ENCODE measurements at regions not wholly inside any gene's neighbourhood (a gene's known extent, or its start where the extent isn't known, plus 50 kb on each side); places are given as distances from the start of the nearest gene placed in this dataset.

DNA sequence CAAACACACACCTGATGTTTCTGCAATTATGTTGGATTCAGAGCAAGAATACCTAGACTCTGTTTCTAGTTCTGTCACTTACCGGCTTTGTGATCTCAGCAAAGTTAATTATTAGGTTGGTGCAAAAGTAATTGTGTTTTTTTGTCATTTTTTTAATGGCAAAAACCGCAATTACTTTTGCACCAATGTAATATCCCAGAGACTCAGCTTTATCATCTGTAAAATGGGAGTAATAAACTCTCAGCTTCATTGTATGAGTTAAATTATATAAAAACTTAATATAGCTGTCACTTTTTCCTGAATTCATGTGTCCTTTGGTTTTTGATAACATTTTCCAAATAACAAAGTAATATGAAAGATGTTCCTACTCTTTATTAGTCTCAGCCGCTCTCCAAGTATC lies 251.7 kb downstream of the TRIB2 start:
- no peak for DNase-seq (ENCODE audit: low read depth in 2 of 2)

DNA sequence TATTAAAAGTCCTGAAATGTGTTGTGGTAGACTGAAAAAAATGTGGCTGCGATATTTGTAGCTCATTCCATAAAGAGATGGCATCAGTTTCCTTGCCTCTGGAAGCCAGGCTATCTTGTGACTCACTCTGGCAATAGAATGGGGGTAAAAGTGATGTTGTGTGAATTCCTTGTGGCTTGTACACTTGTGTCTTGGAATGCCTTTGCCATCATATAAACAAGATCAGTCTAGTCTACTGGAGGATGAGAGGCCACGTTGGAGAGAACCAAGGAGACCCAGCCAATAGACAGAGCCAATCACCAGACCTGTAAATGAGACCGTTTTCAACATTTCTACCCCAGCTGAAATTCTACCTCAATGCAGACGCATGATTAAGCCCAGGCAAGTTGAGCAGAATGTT lies 254.1 kb downstream of the TRIB2 start:
- no peak for DNase-seq (ENCODE audit: low read depth in 2 of 2)

DNA sequence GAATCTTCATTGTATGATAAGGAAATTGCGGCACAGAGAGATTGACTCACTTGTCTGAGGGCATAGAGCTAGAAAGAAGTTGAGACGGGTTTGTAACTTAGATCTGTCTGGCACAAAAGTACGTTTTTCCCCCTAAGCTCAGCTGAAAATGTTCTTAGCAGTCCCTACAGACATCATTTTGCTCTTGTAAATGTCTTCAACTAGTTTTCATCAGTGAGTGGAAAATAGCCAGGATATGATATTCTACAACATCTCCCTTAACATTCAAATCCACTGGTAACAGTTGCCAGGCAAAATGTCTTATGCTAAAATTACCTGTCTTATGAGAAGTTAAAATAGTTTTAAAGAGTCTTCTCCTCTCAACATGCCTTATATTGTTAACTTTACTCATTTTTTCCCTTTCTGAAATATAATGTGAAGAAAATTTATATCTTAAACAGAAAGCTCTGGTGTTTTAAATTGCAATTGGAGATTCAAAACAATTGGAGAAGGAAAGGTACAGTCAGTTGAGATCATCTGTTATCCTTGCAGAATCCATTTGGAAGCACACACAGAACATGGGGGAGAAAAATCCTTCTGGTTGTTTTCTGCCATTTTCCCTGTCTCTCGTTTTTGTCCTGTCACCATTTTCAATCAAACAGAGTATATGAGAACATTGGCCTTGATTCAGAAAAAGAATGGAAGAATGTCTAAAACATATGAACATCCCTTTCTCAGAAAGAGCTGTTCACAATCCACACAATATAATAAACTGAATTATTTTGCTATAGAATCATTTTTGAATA lies 255.0 kb downstream of the TRIB2 start:
- DNase-seq (ENCODE audit: low read depth in 2 of 2) = no peak

DNA sequence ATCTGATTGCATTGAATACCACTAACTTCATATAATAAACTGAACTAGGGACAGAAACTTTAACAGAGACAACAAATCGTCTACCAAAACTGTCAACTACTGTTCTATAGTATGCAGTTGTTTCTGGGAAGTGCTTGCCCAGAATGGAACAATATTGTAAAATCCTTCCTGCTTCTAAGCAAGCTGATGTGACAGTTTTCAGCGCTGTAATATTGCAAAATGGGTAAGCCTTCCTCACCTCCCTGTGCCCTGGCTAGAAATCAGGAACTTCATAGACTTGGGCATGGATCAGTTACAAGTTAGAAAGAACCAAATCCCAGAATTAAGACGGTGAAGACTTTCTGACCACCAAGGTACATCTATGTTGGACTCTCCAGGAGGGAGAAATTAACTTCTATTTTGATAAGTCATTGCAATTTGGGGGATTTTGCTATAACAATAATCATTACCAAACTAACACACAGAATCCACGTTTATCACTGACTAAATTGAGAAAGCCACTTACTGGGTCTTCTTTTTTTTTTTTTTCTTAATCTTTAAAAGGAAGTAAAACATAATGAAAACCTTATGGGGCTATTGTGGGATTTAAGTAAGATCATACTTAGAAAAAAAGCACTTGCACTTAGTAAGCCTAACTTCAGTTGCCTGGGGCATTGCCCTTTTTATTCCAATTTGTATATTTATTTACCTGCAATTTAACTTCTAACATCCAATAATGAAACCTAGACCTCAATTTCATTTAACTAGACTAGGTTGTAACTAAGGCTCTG lies 261.5 kb downstream of the TRIB2 start:
- no peak for DNase-seq (ENCODE audit: low read depth in 2 of 2)

DNA sequence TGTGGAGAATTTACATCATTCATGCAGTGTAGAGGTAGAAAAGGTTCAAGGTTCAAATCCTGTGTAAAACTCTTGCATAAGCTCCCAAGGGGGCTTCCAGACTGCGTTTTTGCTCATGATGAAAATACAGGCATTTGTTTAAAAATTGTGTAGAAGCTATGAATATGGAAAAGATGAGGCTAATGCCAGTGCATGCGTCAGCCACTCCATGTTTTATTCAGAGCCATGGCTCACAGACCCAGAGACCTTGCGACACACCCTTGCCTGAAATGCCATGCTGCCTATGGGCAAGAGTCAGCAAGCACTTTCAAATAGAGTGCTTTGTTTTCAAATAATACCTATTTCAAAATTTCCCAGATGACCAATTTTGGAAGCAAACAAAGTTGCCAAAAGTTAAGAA lies 262.3 kb downstream of the TRIB2 start:
- DNase-seq (ENCODE audit: low read depth in 2 of 2) = no peak

DNA sequence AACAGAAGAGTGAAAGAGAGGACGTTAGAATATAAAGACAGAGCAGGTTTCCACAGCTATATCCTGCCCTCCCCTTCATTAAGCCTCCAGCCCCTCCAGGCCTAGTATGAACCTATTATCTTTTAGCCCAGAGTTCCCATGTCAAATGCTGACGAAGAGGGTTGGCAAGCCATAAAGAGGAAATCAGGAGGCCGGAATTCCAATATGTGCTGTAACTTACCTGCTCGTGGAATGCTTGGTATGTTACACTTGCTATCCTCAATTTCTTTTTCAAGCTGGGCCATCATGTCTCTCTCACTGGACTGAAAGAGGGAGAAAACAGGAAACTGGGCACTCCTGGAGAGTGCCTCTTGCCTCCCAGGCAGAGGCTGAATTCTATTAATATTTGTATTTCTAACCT lies 264.1 kb downstream of the TRIB2 start:
- no peak for DNase-seq (ENCODE audit: low read depth in 2 of 2)

DNA sequence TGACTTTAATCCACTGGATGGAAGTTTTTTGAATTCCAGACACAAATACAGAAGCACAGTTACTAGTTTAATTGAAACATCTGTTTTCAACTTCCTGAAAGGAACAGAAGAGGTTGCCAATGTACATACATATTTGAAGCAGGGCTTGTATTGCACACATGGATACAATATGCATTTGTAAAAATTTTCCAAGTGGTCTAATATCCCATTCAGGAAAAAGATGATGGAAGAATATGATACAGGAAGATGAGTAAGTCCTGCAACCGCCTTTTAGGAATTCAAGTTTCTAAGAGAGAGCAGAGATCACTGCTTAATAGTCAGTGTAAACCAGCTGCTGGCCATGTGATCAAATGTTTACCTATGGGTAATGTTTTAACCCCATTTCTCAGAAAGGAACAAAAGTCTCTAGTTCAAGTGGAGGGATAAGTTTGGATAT lies 265.4 kb downstream of the TRIB2 start:
- DNase-seq (ENCODE audit: low read depth in 2 of 2) = no peak

DNA sequence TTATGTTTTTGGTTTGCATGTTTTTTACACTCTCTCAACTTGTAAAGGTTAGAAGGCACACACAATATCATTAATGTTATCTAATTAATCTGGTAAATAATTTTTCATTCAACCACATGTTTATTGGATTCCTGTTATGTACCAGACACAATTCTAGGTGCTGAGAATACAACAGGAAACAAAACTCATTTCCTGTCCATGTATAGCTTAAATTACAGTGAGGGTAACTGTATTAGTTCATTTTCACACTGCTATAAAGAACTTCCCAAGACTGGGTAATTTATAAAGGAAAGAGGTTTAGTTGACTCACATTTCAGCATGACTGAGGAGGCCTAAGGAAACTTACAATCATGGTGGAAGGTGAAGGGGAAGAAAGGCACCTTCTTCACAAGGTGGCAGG lies 270.5 kb downstream of the TRIB2 start:
- no peak for DNase-seq (ENCODE audit: low read depth in 2 of 2)

DNA sequence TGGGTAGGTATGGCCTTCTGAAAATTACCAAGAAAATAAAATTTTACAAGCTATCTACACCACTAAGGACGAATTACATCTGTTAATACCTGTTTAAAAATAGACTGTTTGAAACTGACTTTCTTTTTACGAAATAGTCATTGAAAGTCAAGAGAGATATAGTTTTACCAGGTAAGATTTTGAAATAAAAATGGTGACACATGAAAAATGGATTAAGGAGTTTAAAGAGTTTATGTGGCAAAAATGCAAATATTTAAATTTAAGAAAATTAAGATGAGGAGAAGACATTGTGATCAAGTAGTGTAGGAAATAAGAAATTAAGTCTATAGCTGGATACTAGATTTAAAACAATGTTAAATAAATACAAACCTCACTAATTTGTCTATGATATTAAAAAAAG lies 271.5 kb downstream of the TRIB2 start:
- DNase-seq (ENCODE audit: low read depth in 2 of 2) = no peak

DNA sequence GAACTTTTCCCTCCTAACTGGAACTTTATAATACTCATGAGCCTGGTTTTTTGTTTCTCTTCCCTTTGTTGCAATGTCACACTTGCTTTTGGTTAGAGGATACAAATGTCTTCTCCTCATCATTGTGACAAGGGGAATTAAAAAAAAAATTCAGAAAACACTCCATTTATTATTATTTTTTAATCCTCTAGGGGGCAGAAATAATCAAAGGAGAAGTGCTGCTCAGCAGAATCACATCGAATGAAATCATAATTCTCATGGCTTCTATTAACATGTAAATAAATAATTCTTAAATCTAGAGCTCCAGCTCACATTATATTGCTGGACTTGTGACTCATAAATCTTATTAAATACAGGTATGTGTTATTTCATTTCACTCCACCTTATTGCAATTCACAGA lies 273.8 kb downstream of the TRIB2 start:
- DNase-seq (ENCODE audit: low read depth in 2 of 2) = no peak

DNA sequence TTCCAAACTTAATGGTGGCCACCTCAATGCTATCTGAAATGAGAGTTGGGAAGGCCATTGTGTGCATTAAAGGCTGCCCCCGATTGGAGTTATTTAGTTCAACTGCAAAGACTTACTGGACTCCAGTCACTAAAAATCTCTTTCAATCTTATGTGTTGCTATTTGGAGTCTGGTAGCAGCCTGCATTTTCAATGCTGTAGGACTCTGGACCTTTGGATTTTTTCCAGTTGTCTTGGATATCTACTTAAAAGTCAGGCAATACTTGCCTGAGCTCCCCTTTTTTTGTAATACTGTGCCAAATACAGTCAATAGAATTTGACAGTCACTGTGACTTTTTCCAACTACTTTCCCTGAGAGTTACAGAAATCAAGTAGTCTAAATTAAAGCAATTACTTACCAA lies 281.9 kb downstream of the TRIB2 start:
- DNase-seq (ENCODE audit: low read depth in 2 of 2) = no peak

DNA sequence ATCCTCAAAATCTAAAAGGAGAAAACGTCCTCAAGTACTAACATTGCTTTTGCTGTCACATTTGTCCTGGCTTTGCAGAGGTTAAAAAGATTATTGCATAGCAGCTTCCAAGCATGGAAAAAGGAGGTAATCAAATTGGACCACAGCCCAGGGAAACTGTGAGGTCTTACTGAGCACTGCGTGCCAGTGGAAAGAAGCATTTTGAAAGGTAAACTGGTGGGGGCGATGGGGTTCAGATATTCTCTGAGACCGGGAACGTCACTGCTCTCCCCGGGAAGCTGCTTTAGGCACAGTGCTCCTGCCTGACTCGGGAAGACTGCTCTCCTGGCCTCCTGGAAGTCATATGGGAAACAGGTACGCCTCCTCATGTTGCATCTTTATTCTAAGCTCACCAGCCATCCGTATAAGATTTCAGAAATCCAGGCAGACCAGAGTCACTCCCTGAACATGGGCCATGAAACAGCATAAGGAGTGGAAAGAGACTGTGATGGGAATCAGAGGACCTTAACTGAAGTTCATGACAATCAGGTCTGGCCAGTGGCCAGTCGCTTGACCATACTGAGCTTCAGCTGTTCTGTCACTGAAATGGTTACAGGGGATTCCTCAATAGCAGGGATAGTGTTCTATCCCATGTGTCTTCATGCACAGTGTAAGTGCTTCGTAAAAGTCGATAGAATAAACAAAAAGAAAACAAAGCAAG lies 284.1 kb downstream of the TRIB2 start:
- DNase-seq (ENCODE audit: low read depth in 2 of 2) = no peak

DNA sequence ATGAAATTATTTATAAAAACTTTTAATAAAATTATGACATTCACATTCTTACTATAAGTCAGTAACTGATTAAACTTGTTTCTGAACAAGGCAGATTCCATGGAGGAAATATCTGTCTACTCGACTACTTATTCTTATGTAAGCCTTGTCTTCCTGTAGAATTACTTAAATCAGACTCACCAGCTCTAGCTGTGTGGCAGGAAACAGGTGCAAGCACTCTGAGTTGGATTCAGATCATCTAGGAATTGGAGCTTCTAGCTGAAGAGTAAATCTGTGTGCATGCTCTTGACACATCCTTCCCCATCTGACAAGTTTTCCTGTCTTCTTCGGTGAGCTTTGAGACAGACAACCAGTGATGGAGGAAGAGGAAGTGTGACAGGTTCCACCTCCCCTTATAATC lies 284.7 kb downstream of the TRIB2 start:
- no peak for DNase-seq (ENCODE audit: low read depth in 2 of 2)

DNA sequence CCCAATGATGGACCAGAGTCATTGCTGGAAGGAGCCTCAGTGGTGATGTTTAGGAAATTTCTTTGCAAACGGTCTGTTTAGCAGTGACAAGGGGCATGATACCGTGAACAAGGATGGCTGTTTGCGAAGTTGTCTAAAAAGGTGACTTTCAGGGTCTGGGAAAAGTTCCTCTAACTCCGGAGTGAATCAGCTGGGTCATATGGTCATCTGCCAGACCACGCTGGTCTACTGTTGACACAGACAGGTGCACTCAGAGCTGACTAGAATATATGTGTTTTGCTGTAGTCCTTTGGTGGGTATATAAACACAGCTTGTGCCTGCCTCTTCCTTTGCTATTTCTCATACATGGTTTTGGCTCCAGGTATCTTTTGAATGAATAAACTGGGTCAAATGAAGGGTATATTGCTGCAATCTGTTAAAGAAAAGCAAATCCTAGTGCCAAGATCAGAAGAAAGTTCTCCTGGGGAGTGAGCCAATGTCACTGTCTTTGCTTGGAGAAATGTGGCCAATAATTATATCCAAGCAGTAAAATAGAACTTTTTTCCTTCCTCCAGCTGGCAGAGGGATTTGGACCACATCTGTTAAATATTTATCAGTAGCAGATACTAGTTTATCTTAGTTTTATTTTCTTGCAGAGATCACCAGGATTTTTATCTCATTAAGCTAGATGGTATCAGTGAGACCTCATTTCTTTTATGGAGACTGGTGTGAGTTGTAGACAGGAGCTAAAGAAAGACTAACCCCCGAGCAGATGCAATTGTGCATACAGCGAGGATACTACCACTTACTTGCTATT lies 286.0 kb downstream of the TRIB2 start:
- DNase-seq (ENCODE audit: low read depth in 2 of 2) = no peak

DNA sequence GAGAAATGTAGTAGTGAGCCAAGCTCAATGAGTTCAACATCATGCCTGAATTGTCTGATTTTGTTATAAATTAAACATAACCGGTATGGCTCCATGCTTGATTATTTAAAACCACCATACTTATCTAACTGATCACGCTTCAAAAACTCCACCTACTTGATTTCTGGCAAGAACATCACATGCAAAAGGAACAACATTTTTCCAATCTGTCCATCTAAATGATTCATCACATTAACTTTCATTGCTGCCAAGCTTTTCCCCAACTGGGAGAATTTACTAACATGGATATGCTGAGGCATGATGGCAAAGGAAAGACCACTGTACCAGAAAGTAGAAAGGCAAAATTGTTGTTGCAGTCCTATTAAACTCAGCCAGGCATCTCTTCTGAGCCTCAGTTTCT lies 286.8 kb downstream of the TRIB2 start:
- DNase-seq (ENCODE audit: low read depth in 2 of 2) = no peak

DNA sequence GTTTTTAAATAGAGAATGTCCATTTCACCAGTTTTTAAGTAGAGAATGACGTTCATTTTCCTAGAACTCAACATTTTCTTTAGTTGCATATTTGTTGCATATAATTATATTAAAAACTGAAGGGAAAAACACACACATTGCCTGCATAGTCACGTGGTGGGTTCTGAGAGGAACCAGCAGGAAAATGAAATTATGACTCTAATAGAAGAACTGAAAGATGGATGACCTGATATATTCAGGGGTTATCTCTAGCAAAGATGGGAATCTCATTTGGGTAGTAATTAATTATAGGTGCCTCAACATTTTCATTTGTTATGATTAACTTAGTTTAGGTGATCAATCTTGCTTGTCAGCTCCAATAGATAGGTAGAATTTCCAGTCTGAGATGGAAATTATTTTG lies 288.3 kb downstream of the TRIB2 start:
- no peak for DNase-seq (ENCODE audit: low read depth in 2 of 2)

DNA sequence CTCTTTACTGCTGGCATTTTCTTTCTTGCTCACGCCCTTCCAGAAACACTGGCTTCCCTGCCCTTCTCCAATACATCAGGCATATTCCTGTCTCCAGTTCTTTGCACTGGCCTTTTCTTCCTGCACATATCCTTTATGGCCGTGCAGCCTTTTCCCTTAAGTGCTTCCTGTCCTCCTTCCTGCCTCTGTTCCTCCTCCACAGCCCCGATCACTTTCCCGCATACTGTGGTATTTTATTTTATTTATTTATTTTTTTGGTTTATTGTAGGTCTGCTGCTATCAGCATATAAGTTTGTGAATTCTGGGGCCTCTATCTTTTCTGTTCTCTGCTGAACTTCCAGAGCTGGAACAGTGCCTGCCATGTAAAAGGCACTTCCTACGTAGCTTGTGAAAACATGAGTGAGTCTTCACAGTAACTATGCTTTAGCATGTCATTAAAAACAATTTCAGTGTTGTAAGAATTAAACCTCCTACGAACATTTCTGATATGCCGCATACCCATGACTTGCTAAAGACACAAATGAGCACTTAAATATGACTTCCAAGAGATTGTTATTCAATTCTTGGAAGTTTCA lies 289.1 kb downstream of the TRIB2 start:
- DNase-seq (ENCODE audit: low read depth in 2 of 2) = no peak

DNA sequence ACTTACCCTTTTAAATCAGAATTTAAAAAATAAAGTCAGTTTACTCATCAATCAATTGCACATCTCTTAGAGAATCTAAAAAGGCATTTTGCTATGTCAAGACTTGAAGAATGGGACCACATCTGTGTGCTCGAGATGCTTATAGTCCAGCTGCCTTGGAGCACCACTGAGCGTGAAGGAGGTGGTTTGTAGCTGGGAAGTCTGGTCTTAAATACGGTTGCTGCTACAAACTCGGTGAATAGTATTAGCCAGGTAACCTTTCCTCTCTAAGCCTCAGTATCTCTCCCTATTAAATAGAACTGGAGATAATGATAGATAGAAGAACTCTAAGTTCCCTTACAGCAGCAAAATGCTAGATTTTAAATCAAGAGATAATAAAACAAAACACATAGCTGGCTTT lies 289.7 kb downstream of the TRIB2 start:
- DNase-seq (ENCODE audit: low read depth in 2 of 2) = no peak

DNA sequence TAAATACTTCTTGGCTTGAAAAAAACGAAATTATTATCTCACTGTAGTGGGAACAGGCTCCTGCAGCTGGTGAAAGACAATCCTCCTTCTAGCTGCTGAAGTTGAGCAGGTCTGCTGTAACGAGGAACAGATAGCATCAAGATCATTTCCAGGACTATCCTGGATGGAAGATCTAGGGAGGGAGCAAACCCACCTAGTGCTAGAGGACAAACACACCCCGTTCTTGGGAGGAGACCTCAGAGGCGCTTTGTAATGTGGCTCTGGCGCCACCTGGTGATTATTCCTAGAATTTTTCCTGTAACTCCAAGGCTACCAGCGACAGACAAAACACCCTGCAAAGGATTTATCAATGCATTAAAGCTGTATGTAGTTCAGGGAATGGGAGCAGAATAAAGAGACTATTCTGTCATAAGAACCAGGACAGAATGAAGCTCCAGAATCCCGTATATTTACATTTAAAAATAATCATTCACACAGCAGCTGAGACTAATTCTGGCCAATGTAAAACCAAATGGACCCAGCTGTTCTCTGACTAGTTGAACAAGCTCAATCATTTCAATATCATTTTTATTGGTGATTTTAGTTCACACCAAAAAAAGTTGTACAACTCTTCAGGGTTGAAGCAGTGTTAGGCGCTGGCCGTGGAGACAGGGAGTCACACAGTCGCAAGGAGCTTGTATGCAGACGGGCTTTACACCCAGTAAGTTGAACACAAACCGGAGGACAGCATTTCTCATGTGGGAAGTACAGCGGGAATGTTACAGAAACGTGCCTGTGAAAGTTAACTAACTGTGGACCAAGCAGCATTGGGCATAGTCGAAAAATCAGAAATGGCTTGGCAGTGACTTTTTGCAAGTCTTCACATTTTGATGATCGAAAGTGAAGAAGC lies 290.3 kb downstream of the TRIB2 start:
- peak; percentile 23 to 36 for DNase-seq (ENCODE audit: low read depth in 2 of 2)

DNA sequence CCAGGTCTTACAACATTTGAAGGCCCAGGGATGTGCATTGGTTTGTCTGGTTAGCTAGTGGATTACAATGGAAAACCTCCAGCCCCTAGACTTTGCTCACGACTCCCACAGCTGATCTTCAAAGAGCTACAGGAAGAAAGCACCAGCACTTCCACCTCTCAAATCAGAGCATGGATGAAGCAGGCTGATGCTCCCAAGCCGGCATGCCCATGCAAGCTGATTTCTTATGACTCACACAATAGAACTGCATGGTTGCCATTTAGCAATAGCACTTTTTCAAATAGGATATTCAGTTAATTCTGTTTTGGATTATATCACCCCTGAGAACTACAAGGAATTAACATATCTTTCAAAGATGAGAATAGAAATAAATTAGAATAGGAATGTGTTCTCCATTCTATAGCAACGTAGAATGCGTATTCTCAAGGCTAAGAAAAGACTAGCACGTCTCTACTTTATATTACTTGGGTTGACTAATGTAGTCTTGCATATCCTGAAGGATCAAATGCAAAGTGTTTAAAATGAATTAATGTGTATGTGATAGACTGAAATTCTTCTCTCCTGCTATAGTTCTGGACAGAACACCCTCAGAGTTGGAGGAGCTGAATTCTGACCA lies 292.4 kb downstream of the TRIB2 start:
- no peak for DNase-seq (ENCODE audit: low read depth in 2 of 2)
